Brain microvascular endothelial cell (primary cell): ENCODE measurements at regions not wholly inside any gene's neighbourhood (a gene's known extent, or its start where the extent isn't known, plus 50 kb on each side); places are given as distances from the start of the nearest gene placed in this dataset.

Source experiments
- DNase-seq: peaks from one replicate; pipeline ENCODE4 v3.0.0-alpha.2; 2020
- H3K27ac ChIP-seq: fragments of 250-450 bp; sonication (Bioruptor Pico); 2 replicates; pipeline ENCODE4 v1.5.1; 2020; ENCODE audit warnings: mild to moderate bottlenecking, moderate library complexity
- H3K27me3 ChIP-seq: fragments of 250-450 bp; sonication (Bioruptor Pico); replicated peaks from 2 replicates; pipeline ENCODE4 v1.5.1; 2020; ENCODE audit warnings: mild to moderate bottlenecking
- H3K36me3 ChIP-seq: fragments of 250-450 bp; sonication (Bioruptor Pico); replicated peaks from 2 replicates; pipeline ENCODE4 v1.5.1; 2020; ENCODE audit warnings: mild to moderate bottlenecking
- H3K4me3 ChIP-seq: 2 replicates; pipeline ENCODE4 v1.5.1; 2011; ENCODE audit warnings: low read depth, mild to moderate bottlenecking, control low read depth, low read length, moderate library complexity
- CTCF ChIP-seq: IDR thresholded peaks from 2 replicates; pipeline ENCODE4 v1.5.1; 2011; ENCODE audit warnings: low read depth, mild to moderate bottlenecking, moderate library complexity, low read length, control low read depth, inconsistent platforms; ENCODE audit errors: missing control alignments
- in situ Hi-C: cut with HindIII; loops from 2 replicates; pipeline ENCODE4 v1.10.0; 2017; ENCODE audit warnings: low sequenced_read_pairs, low pct_ligation_motif_present

GRCh38 chr11:36854875-36855274, 256.8 kb upstream of the RAG2 start:
- Histone ChIP-seq H3K27me3 (no peaks in the 10 kb centered on the region), H3K36me3 (no peaks in the 10 kb centered on the region), H3K27ac (no peak overlapping the region), H3K4me3 (no peak overlapping the region)
- in situ Hi-C loops, result no loop called here
- TF ChIP-seq CTCF, result no peak
- DNase-seq, result no peak

GRCh38 chr11:36848660-36849059, 250.6 kb upstream of the RAG2 start:
- in situ Hi-C loops, result no loop called here
- DNase-seq, result no peak

GRCh38 chr11:36840378-36840777, 242.3 kb upstream of the RAG2 start:
- no peak for DNase-seq
- H3K27me3 ChIP-seq, result no peaks in the 10 kb centered on the region
- H3K36me3 ChIP-seq, result no peaks in the 10 kb centered on the region
- no peak overlapping the region for H3K27ac ChIP-seq
- TF ChIP-seq CTCF, result no peak
- H3K4me3 ChIP-seq, result no peak overlapping the region
- in situ Hi-C loops, result no loop called here

More at GRCh38 chr11:36848660-36849059, 250.6 kb upstream of the RAG2 start:
- H3K27me3 ChIP-seq, result no peaks in the 10 kb centered on the region
- H3K36me3 ChIP-seq, result no peaks in the 10 kb centered on the region
- H3K27ac ChIP-seq, result no peak overlapping the region
- no peak for TF ChIP-seq CTCF
- no peak overlapping the region for H3K4me3 ChIP-seq

GRCh38 chr11:36837831-36838437, 239.9 kb upstream of the RAG2 start:
- no peak for DNase-seq
- H3K27ac ChIP-seq, result no peak overlapping the region
- in situ Hi-C loops, result no loop called here
- no peak overlapping the region for H3K4me3 ChIP-seq
- no peaks in the 10 kb centered on the region for H3K27me3 ChIP-seq
- no peak for TF ChIP-seq CTCF
- H3K36me3 ChIP-seq, result no peaks in the 10 kb centered on the region

GRCh38 chr11:36825251-36825650, 227.2 kb upstream of the RAG2 start:
- Histone ChIP-seq H3K27ac (no peak overlapping the region), H3K36me3 (no peaks in the 10 kb centered on the region), H3K27me3 (no peaks in the 10 kb centered on the region), H3K4me3 (no peak overlapping the region)
- no peak for DNase-seq
- in situ Hi-C loops, result no loop called here
- TF ChIP-seq CTCF, result no peak

GRCh38 chr11:36824349-36824748, 226.3 kb upstream of the RAG2 start:
- in situ Hi-C loops, result no loop called here
- no peak for TF ChIP-seq CTCF
- Histone ChIP-seq H3K36me3 (no peaks in the 10 kb centered on the region), H3K27me3 (no peaks in the 10 kb centered on the region), H3K4me3 (no peak overlapping the region), H3K27ac (no peak overlapping the region)
- no peak for DNase-seq
